Thymus (tissue), 11 donors: ENCODE measurements at regions not wholly inside any gene's neighbourhood (a gene's known extent, or its start where the extent isn't known, plus 50 kb on each side); places are given as distances from the start of the nearest gene placed in this dataset.

Experiments
- DNase-seq, 9 donors: peaks; one replicate each; pipeline ENCODE4 v3.0.0-alpha.2; 2013; ENCODE audit warnings: low spot score in 9 of 9, low read depth in 6 of 9, missing footprints in 1 of 9
- H3K27ac ChIP-seq, 2 donors: one replicate each; pipeline ENCODE4 v1.5.1; 2013; ENCODE audit warnings: control low read depth in 1 of 2, low read depth in 1 of 2, low read length in 1 of 2, mild to moderate bottlenecking in 1 of 2, moderate library complexity in 1 of 2
- H3K27me3 ChIP-seq, 2 donors: one replicate each; pipeline ENCODE4 v1.5.1; 2013; ENCODE audit warnings: low read length in 1 of 2; ENCODE audit not compliant: control insufficient read depth in 2 of 2, insufficient read depth in 1 of 2
- H3K36me3 ChIP-seq, 2 donors: one replicate each; pipeline ENCODE4 v1.5.1; 2013; ENCODE audit warnings: low read length in 1 of 2, mild to moderate bottlenecking in 1 of 2, moderate library complexity in 1 of 2; ENCODE audit not compliant: control insufficient read depth in 2 of 2, insufficient read depth in 2 of 2
- H3K4me1 ChIP-seq, 2 donors: one replicate each; pipeline ENCODE4 v1.5.1; 2013; ENCODE audit warnings: low read length in 2 of 2; ENCODE audit not compliant: control insufficient read depth in 2 of 2, insufficient read depth in 2 of 2
- H3K4me3 ChIP-seq, 2 donors: one replicate each; pipeline ENCODE4 v1.5.1; 2013; ENCODE audit warnings: low read length in 2 of 2, control low read depth in 1 of 2, mild to moderate bottlenecking in 1 of 2
- H3K9me3 ChIP-seq, 2 donors: one replicate each; pipeline ENCODE4 v1.5.1; 2013; ENCODE audit warnings: low read length in 1 of 2, mild to moderate bottlenecking in 1 of 2; ENCODE audit not compliant: control insufficient read depth in 2 of 2, insufficient read depth in 1 of 2
- WGBS: extraction: QIAGEN DNeasy Blood & Tissue Kit; methylation state at CpG from one replicate; pipeline ENCODE4 v1.1.7; 2013; 5-methylcytosine and 5-hydroxymethylcytosine counted together
- donor health status: healthy.

- Histone ChIP-seq H3K9me3 (no peaks in the 10 kb centered on the region), H3K4me1 (no peaks in the 10 kb centered on the region), H3K27ac (no peak overlapping the region), H3K27me3 (no peaks in the 10 kb centered on the region), H3K4me3 (no peak overlapping the region), H3K36me3 (no peaks in the 10 kb centered on the region)
- WGBS, result 91% methylated on average over 8 of the region's 8 CpGs
- no peak for DNase-seq
Measured at GRCh38 chr7:106471686-106472440, 187.1 kb upstream of the NAMPT start.

- WGBS, result 96% methylated on average over 2 of the region's 2 CpGs
- Histone ChIP-seq H3K36me3 (no peaks in the 10 kb centered on the region), H3K27ac (no peak overlapping the region), H3K4me3 (no peak overlapping the region), H3K27me3 (no peaks in the 10 kb centered on the region), H3K9me3 (no peaks in the 10 kb centered on the region), H3K4me1 (no peaks in the 10 kb centered on the region)
- DNase-seq, result no peak
Measured at GRCh38 chr7:106471021-106471420, 186.2 kb upstream of the NAMPT start.

GRCh38 chr7:106466867-106467266 lies 182.1 kb upstream of the NAMPT start:
- Histone ChIP-seq H3K4me1 (no peaks in the 10 kb centered on the region), H3K36me3 (no peaks in the 10 kb centered on the region), H3K4me3 (no peak overlapping the region), H3K27me3 (no peaks in the 10 kb centered on the region), H3K9me3 (no peaks in the 10 kb centered on the region), H3K27ac (no peak overlapping the region)
- 96% methylated on average over 5 of the region's 5 CpGs for WGBS
- no peak for DNase-seq

GRCh38 chr7:106465704-106466468 lies 181.1 kb upstream of the NAMPT start:
- H3K36me3 ChIP-seq, result no peaks in the 10 kb centered on the region
- H3K4me1 ChIP-seq, result no peaks in the 10 kb centered on the region
- H3K4me3 ChIP-seq, result no peak overlapping the region
- DNase-seq, result no peak
- no peaks in the 10 kb centered on the region for H3K27me3 ChIP-seq
- H3K9me3 ChIP-seq, result no peaks in the 10 kb centered on the region
- no peak overlapping the region for H3K27ac ChIP-seq
- 91% methylated on average over 5 of the region's 5 CpGs for WGBS

- no peaks in the 10 kb centered on the region for H3K4me1 ChIP-seq
- DNase-seq, result no peak
- no peaks in the 10 kb centered on the region for H3K36me3 ChIP-seq
- no peaks in the 10 kb centered on the region for H3K27me3 ChIP-seq
- H3K27ac ChIP-seq, result no peak overlapping the region
- no peak overlapping the region for H3K4me3 ChIP-seq
- H3K9me3 ChIP-seq, result no peaks in the 10 kb centered on the region
- WGBS, result 70% methylated on average over 2 of the region's 2 CpGs
Measured at GRCh38 chr7:106464651-106465050, 179.9 kb upstream of the NAMPT start.

GRCh38 chr7:106463851-106464611 lies 179.2 kb upstream of the NAMPT start:
- no peak overlapping the region for H3K4me3 ChIP-seq
- H3K36me3 ChIP-seq, result no peaks in the 10 kb centered on the region
- DNase-seq, result no peak
- H3K4me1 ChIP-seq, result no peaks in the 10 kb centered on the region
- no peaks in the 10 kb centered on the region for H3K9me3 ChIP-seq
- 93% methylated on average over 2 of the region's 2 CpGs for WGBS
- no peaks in the 10 kb centered on the region for H3K27me3 ChIP-seq
- no peak overlapping the region for H3K27ac ChIP-seq

- H3K36me3 ChIP-seq, result no peaks in the 10 kb centered on the region
- no peak overlapping the region for H3K4me3 ChIP-seq
- H3K27me3 ChIP-seq, result no peaks in the 10 kb centered on the region
- no peaks in the 10 kb centered on the region for H3K9me3 ChIP-seq
- no peak for DNase-seq
- no peak overlapping the region for H3K27ac ChIP-seq
- H3K4me1 ChIP-seq, result no peaks in the 10 kb centered on the region
- 64% methylated on average over 3 of the region's 3 CpGs for WGBS
Measured at GRCh38 chr7:106462914-106463482, 178.2 kb upstream of the NAMPT start.

GRCh38 chr7:106462365-106462859 lies 177.6 kb upstream of the NAMPT start:
- DNase-seq, result peak in 6 of 9 donors; percentile 6 to 51 (median 22)
- WGBS, result 19% methylated on average over 4 of the region's 4 CpGs
- Histone ChIP-seq H3K27me3 (no peaks in the 10 kb centered on the region), H3K36me3 (no peaks in the 10 kb centered on the region), H3K27ac (no peak overlapping the region), H3K4me1 (no peaks in the 10 kb centered on the region), H3K9me3 (peaks cover 0 to 4% of the 10 kb centered on the region in 2 donors), H3K4me3 (no peak overlapping the region)
